ENCODE measurements at regions not wholly inside any gene's neighbourhood (a gene's known extent, or its start where the extent isn't known, plus 50 kb on each side); places are given as distances from the start of the nearest gene placed in this dataset.
"Not testable (repeated sequence)": the region's sequence is repeated elsewhere in the genome, so short reads cannot be mapped to it uniquely, and the experiment has no call there.

DNA sequence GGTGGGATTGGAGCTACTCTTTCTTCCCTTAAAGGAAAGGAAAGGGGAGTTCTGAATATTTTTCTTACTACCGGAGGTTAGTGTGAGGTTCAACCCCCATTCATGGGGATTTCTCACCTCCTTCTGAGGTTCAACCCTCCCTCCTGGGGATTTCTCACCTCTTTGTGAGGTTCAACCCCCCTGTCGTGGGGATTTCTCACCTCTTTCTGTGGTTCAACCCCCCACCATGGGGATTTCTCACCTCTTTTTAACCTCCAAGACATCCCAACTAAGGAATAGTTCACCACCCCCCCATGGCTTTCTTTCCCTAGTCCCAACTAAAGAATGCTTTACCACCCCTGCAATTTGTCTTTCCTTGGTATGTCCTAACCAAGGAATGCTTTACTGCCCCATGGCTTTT lies 520.3 kb downstream of the EDEM1 start:
- peaks cover 5% of the 10 kb centered on the region for H3K9me3 ChIP-seq (replicated peaks)
- intact Hi-C loops (cut with micrococcal nuclease) = no loop called here
- H3K27ac ChIP-seq (replicated peaks) = no peak overlapping the region
- no peak for DNase-seq
- H3K4me1 ChIP-seq = no peaks in the 10 kb centered on the region
- no peak overlapping the region for H3K4me3 ChIP-seq
- H3K36me3 ChIP-seq = no peaks in the 10 kb centered on the region
- H3K27me3 ChIP-seq (ENCODE audit: low read depth) = no peaks in the 10 kb centered on the region
- TF ChIP-seq, protein P1, sequence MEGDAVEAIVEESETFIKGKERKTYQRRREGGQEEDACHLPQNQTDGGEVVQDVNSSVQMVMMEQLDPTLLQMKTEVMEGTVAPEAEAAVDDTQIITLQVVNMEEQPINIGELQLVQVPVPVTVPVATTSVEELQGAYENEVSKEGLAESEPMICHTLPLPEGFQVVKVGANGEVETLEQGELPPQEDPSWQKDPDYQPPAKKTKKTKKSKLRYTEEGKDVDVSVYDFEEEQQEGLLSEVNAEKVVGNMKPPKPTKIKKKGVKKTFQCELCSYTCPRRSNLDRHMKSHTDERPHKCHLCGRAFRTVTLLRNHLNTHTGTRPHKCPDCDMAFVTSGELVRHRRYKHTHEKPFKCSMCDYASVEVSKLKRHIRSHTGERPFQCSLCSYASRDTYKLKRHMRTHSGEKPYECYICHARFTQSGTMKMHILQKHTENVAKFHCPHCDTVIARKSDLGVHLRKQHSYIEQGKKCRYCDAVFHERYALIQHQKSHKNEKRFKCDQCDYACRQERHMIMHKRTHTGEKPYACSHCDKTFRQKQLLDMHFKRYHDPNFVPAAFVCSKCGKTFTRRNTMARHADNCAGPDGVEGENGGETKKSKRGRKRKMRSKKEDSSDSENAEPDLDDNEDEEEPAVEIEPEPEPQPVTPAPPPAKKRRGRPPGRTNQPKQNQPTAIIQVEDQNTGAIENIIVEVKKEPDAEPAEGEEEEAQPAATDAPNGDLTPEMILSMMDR (IDR thresholded peaks at IDR 0.05; ENCODE audit: borderline replicate concordance) = no peak

DNA sequence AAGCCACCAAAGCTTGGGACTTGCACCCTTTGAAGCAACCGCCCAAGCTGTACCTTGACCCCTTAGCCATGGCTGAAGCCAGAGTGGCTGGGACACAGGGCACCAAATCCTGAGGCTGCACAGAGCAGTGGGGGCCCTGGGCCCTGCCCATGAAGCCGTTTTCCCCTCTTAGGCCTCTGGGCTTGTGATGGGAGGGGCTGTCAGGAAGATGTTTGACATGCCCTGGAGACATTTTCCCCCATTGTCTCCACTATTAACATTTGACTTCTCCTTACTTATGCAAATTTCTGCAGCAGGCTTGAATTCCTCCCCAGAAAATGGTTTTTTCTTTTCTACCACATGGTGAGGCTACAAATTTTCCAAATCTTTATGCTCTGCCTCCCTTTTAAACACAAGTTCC lies 522.2 kb downstream of the EDEM1 start:
- Histone ChIP-seq H3K27ac (replicated peaks) (no peak overlapping the region), H3K4me3 (no peak overlapping the region), H3K9me3 (replicated peaks) (peaks cover 5% of the 10 kb centered on the region), H3K4me1 (no peaks in the 10 kb centered on the region), H3K36me3 (no peaks in the 10 kb centered on the region), H3K27me3 (ENCODE audit: low read depth) (no peaks in the 10 kb centered on the region)
- intact Hi-C loops (cut with micrococcal nuclease) = no loop called here
- TF ChIP-seq, protein P1 (IDR thresholded peaks at IDR 0.05; ENCODE audit: borderline replicate concordance) = no peak
- DNase-seq = no peak

DNA sequence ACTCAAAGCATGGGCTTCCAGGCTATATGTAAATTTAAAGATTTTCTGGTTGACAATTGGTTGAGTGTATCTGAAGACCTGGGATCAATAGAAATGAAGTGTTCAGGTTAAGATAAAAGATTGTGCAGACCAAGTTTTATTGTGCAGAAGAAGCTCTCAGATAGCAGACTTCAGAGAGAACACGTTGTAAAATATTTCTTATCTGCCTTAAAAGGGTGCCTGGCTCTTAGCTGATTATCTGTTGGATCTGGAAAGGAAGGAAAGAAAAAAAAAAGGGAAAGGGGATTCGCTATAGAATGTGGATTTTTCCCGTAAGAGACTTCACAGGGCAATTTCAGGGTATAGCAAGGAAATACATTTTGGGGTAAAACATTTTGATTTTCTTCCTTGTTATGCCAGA lies 523.2 kb downstream of the EDEM1 start:
- TF ChIP-seq, protein P1 (IDR thresholded peaks at IDR 0.05; ENCODE audit: borderline replicate concordance) = no peak
- Histone ChIP-seq H3K4me3 (no peak overlapping the region), H3K27me3 (ENCODE audit: low read depth) (no peaks in the 10 kb centered on the region), H3K36me3 (no peaks in the 10 kb centered on the region), H3K4me1 (no peaks in the 10 kb centered on the region), H3K9me3 (replicated peaks) (no peaks in the 10 kb centered on the region), H3K27ac (replicated peaks) (no peak overlapping the region)
- intact Hi-C loops (cut with micrococcal nuclease) = no loop called here
- DNase-seq = no peak

DNA sequence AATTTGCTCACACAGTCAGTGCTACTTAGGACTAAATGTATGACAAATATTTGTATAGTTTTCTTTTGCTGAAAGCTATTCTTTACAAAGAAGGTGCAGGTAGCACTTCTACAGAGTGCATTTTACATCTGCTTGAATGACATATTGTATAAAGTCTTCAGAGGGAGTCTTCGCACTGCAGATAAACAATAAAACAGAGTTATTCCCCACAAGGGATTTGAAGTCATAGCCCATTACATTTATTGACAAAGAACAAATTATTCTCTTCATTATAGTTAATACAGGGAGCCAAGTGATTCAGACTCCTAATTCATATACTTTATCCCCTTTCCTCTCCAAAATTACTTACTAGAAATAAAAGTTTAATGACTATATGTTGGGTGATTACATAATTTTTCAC lies 529.7 kb downstream of the EDEM1 start:
- H3K27me3 ChIP-seq (ENCODE audit: low read depth) = peaks cover 6% of the 10 kb centered on the region
- no peak for DNase-seq
- TF ChIP-seq, protein P1 (IDR thresholded peaks at IDR 0.05; ENCODE audit: borderline replicate concordance) = no peak
- H3K27ac ChIP-seq (replicated peaks) = no peak overlapping the region
- H3K9me3 ChIP-seq (replicated peaks) = no peaks in the 10 kb centered on the region
- H3K4me1 ChIP-seq = no peaks in the 10 kb centered on the region
- H3K36me3 ChIP-seq = no peaks in the 10 kb centered on the region
- intact Hi-C loops (cut with micrococcal nuclease) = no loop called here
- H3K4me3 ChIP-seq = no peak overlapping the region

DNA sequence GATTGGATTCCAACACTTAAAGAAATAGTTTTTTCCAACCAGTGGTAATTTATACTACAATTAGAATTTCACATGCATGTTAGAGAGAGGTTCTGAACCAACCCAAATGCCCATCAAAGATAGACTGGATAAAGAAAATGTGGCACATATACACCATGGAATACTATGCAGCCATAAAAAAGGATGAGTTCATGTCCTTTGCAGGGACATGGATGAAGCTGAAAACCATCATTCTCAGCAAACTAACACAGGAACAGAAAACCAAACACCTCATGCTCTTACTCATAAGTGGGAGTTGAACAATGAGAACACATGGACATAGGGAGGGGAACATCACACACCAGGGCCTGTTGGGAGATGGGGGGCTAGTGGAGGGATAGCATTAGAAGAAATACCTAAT lies 532.2 kb downstream of the EDEM1 start:
- H3K9me3 ChIP-seq (replicated peaks); H3K4me3 ChIP-seq; H3K27me3 ChIP-seq (ENCODE audit: low read depth); H3K27ac ChIP-seq (replicated peaks); DNase-seq; H3K4me1 ChIP-seq; intact Hi-C loops (cut with micrococcal nuclease); H3K36me3 ChIP-seq: not testable (repeated sequence)

DNA sequence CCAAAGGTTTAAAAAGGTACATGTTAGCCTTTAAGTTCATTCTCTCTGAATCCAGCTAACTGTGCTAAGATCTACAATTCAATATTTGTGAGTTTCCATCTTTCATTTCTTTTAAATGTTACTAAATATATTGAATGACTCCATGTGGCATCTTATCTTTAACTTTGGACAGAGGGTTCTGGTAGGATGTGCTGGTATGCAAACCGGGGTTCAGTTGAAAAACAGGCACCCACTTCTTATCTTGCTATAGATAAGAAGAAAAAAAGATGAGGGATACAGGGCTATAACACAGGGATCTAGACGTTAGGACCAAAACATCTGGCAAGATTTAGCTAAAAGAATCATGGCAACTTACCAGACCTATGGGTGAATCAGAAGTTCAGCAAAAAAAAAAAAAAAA lies 538.3 kb downstream of the EDEM1 start:
- no peaks in the 10 kb centered on the region for H3K9me3 ChIP-seq (replicated peaks)
- DNase-seq = no peak
- H3K4me3 ChIP-seq = no peak overlapping the region
- H3K27me3 ChIP-seq (ENCODE audit: low read depth) = peaks cover 1% of the 10 kb centered on the region
- H3K36me3 ChIP-seq = no peaks in the 10 kb centered on the region
- no peaks in the 10 kb centered on the region for H3K4me1 ChIP-seq
- H3K27ac ChIP-seq (replicated peaks) = no peak overlapping the region
- intact Hi-C loops (cut with micrococcal nuclease) = no loop called here
- TF ChIP-seq, protein P1 (IDR thresholded peaks at IDR 0.05; ENCODE audit: borderline replicate concordance) = no peak

Data from left ventricle myocardium inferior (tissue), 1 donor.